HUES48 (cell line): ENCODE measurements at regions not wholly inside any gene's neighbourhood (a gene's known extent, or its start where the extent isn't known, plus 50 kb on each side); places are given as distances from the start of the nearest gene placed in this dataset.

Source experiments
- H3K27ac ChIP-seq: one replicate; pipeline ENCODE4 v1.7.0; 2013; ENCODE audit warnings: low read depth, low read length, inconsistent platforms
- H3K27me3 ChIP-seq: 2 replicates; pipeline ENCODE4 v1.6.1; 2013; ENCODE audit warnings: mild to moderate bottlenecking, low read length; ENCODE audit not compliant: control insufficient read depth, insufficient read depth
- H3K36me3 ChIP-seq: 2 replicates; pipeline ENCODE4 v1.6.1; 2013; ENCODE audit warnings: low read length; ENCODE audit not compliant: control insufficient read depth, insufficient read depth
- H3K4me1 ChIP-seq: 2 replicates; pipeline ENCODE4 v1.6.1; 2013; ENCODE audit warnings: mild to moderate bottlenecking, low read length; ENCODE audit not compliant: control insufficient read depth, insufficient read depth
- H3K4me3 ChIP-seq: 2 replicates; pipeline ENCODE4 v1.5.1; 2013; ENCODE audit warnings: mild to moderate bottlenecking, low read depth, low read length
- H3K9ac ChIP-seq: 2 replicates; pipeline ENCODE4 v1.6.1; 2013; ENCODE audit warnings: mild to moderate bottlenecking, low read depth, low read length, moderate library complexity
- H3K9me3 ChIP-seq: 2 replicates; pipeline ENCODE4 v1.6.1; 2013; ENCODE audit warnings: low read length; ENCODE audit not compliant: control insufficient read depth, insufficient read depth

DNA sequence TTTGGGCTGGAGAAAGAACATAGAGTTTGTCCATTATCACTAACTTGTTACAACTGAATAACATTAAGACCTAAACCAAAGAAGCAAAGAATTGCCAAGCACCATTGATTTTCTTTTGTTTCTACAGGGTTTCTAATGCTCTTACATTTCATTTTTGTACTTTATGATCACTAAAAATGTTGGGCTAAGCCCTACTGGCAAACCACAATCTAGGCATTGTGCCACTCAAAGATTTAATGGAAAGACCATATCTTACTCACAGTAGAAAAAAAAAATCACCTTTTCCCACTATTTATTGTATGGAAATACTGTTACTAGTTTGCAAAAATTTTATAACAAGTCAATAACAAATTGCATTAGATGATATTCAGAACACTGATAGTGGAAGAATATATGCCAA, 447.4 kb upstream of the PKDCC start:
- Histone ChIP-seq H3K9me3 (no peaks in the 10 kb centered on the region), H3K27ac (no peak overlapping the region), H3K27me3 (no peaks in the 10 kb centered on the region), H3K4me3 (no peak overlapping the region), H3K9ac (no peak overlapping the region), H3K36me3 (no peaks in the 10 kb centered on the region), H3K4me1 (no peaks in the 10 kb centered on the region)

DNA sequence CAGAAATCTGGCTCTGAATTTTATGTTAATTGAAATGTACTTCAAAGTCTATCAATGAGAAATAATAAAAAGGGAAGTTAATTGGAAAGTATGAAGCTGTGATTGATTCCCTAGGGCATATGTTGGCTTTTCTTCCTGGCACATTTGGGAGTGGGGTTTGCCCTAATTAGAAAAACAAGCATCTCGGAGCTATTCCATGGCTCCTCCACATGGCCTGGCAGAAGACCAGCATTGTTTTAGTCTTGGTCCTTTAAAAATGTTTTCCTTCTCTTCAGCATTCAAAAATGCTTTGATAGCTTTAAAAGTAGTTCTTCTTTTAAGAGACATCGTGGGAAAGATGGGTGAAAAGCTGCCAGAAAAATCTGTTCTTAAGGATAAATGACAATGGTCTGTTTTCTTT, 445.5 kb upstream of the PKDCC start:
- Histone ChIP-seq H3K4me3 (no peak overlapping the region), H3K27ac (no peak overlapping the region), H3K9me3 (no peaks in the 10 kb centered on the region), H3K9ac (no peak overlapping the region), H3K27me3 (no peaks in the 10 kb centered on the region), H3K36me3 (no peaks in the 10 kb centered on the region), H3K4me1 (no peaks in the 10 kb centered on the region)

DNA sequence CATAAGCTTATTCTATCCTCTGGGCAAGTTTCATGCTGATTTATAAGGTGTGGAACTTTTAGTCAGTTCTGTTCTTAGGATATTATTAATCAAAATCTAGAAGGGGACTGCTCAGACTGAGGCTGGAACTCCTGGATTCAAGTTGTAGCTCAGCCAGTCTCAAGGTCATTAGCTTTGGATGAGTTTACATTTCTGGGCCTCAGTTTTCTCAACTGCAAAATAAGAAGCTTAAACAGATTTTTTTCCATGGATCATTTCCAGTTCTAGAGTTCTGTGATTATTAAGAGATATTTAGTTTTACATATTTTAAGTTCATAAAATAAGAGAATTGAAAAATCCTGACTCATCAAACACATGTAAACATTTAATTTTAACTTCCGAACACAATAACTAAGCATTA, 442.5 kb upstream of the PKDCC start:
- Histone ChIP-seq H3K36me3 (no peaks in the 10 kb centered on the region), H3K9me3 (no peaks in the 10 kb centered on the region), H3K27me3 (no peaks in the 10 kb centered on the region), H3K4me3 (no peak overlapping the region), H3K9ac (no peak overlapping the region), H3K4me1 (no peaks in the 10 kb centered on the region), H3K27ac (no peak overlapping the region)

DNA sequence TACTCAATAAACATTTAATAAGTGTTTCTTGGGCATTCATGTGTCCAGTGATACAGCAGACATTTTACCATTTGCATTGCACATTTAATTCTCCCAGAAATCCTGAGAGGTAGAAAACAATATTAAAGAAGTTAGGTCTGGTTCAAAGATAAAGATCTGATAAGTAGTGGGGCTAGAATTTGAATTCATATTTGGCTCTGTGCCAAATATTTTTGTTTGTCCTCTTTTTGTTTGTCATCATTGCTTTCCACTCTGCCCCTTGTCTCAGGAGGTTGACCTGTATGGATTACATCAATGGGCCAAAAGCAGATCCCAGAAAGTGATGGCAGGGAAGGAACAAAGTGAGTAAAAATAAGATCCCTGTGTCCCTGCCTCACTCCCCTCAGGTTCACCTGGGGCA, 441.9 kb upstream of the PKDCC start:
- Histone ChIP-seq H3K27ac (no peak overlapping the region), H3K9ac (no peak overlapping the region), H3K36me3 (no peaks in the 10 kb centered on the region), H3K4me3 (no peak overlapping the region), H3K27me3 (no peaks in the 10 kb centered on the region), H3K4me1 (no peaks in the 10 kb centered on the region), H3K9me3 (no peaks in the 10 kb centered on the region)

DNA sequence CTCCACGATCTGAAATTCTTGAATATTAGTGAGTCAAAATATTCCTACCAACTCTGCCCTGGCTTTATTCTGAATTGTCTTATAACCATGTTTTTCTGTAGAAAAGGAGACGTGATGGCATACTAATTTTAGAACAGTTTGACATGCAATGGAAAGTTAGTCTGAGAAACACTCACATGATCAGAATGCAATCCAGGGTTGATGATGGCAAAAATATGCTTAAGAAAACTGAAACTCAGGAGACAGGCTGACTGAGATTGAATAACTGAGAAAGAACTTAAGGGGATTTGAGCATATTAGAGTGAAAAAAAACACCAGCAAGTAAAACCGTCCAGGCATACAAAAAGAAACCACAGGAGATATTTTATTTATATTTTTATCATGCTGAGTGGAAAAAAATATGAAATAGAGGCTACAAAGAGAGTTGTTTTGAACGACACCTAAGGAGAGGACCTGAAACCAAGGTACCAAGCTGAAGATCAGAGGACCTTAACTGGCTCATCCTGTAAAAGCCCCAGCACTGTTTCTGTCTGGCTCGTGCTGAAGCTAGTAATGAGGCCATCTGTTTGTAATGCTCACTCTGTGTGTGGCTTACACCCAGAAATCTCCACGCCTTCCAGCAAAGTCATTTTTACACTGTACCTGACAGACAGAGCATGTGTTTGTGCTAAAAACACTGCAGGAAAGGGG, 437.2 kb upstream of the PKDCC start:
- Histone ChIP-seq H3K36me3 (no peaks in the 10 kb centered on the region), H3K27ac (no peak overlapping the region), H3K9ac (no peak overlapping the region), H3K4me1 (no peaks in the 10 kb centered on the region), H3K9me3 (no peaks in the 10 kb centered on the region), H3K4me3 (no peak overlapping the region), H3K27me3 (no peaks in the 10 kb centered on the region)

DNA sequence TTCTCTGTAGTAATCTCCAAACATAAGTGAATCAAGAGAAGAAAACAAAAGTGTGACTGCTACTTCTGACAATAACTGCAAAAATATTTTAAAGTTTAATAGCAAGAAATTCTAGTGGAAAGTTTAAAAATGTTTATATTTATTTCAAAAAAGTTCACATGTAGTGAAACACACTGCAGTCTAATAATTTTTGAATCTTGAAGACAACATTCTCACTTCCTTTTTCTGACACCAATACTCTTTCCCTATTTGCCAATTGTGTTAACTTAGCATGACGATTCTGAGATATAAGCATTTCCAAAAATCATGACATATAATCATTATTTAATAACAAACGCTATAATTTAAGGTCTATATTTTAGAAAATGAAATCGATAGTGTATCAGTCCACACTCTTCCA, 429.1 kb upstream of the PKDCC start:
- Histone ChIP-seq H3K27ac (no peak overlapping the region), H3K27me3 (no peaks in the 10 kb centered on the region), H3K4me3 (no peak overlapping the region), H3K9ac (no peak overlapping the region), H3K36me3 (no peaks in the 10 kb centered on the region), H3K9me3 (no peaks in the 10 kb centered on the region), H3K4me1 (no peaks in the 10 kb centered on the region)

DNA sequence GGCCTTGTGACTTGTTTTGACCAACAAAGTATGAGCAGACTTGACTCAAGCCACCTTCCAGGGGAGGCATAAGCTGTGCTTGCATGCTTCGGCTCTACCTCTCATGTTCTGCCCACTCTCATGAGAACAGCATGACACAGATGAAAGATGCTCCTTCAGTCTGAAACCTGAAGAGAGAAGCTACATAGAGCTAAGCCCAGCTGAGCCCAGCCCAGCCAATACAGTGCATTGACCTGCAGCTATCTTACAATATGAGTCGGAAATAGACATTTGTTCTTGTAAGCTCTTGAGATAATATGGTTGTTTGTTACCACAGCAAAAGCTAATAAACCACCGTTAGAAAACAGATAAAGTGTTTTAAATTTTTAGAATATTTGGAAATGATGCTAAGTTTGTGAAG, 426.7 kb upstream of the PKDCC start:
- Histone ChIP-seq H3K27ac (no peak overlapping the region), H3K36me3 (no peaks in the 10 kb centered on the region), H3K4me3 (no peak overlapping the region), H3K9me3 (no peaks in the 10 kb centered on the region), H3K27me3 (no peaks in the 10 kb centered on the region), H3K9ac (no peak overlapping the region), H3K4me1 (no peaks in the 10 kb centered on the region)

DNA sequence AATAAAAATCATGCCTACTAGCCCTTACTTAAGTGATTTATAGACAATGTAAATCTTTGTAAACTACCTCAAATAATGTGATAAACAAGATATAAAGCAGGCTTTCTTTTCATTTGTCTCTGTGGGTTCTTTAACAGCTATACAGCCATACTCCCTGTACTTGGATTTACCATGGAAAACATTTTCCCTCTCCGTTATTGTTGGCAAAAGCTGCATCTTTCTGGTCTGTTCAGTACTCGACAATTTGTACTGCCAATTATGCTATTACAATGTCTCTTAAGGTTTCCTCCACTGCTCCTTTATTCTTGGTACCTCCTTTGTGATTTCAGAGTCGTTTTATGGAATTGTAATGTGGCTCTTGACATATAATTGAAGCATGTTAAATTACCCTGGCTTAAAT, 426.3 kb upstream of the PKDCC start:
- H3K36me3 ChIP-seq = no peaks in the 10 kb centered on the region
- no peaks in the 10 kb centered on the region for H3K27me3 ChIP-seq
- no peak overlapping the region for H3K4me3 ChIP-seq
- no peak overlapping the region for H3K9ac ChIP-seq
- H3K27ac ChIP-seq = no peak overlapping the region
- no peaks in the 10 kb centered on the region for H3K4me1 ChIP-seq
- no peaks in the 10 kb centered on the region for H3K9me3 ChIP-seq

DNA sequence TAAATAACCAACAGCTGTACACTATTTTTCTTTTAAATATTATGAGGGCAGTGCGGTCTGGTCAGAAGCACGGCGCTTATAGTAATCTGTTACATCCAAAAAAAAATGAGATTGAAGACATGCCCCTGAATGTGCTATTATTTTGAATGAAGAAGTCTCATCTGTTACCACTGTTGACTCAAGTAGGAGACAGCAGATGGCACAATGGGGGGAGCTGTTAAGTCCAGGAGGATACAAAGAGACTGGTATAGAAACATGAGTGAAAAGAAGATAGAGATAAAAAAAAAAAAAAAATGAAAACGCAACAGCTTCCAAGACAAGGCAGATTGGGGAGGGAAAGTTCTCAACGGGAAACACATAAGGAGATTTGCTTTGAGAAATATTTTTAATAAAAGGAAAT, 425.5 kb upstream of the PKDCC start:
- Histone ChIP-seq H3K4me1 (no peaks in the 10 kb centered on the region), H3K9me3 (no peaks in the 10 kb centered on the region), H3K9ac (no peak overlapping the region), H3K4me3 (no peak overlapping the region), H3K27me3 (no peaks in the 10 kb centered on the region), H3K36me3 (no peaks in the 10 kb centered on the region), H3K27ac (no peak overlapping the region)

DNA sequence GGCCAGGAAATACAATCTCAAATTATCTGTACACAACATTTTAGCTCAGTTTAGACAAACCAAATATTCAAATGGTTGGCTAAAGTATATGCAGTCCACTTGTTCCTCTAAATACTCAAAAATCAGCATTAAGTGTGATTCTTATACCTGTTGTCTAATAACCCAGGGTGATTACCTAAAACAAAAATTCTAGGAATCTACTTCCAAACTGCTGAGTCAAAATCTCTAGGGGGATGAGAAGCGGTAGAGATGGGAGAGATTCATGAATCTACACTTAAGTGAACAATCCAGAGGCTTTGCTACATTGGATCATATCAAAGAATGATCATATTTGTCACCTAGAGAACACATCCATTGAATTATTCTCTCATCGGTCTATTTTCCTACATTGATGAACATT, 420.9 kb upstream of the PKDCC start:
- Histone ChIP-seq H3K9me3 (no peaks in the 10 kb centered on the region), H3K27ac (no peak overlapping the region), H3K4me1 (no peaks in the 10 kb centered on the region), H3K27me3 (no peaks in the 10 kb centered on the region), H3K36me3 (no peaks in the 10 kb centered on the region), H3K9ac (no peak overlapping the region), H3K4me3 (no peak overlapping the region)

DNA sequence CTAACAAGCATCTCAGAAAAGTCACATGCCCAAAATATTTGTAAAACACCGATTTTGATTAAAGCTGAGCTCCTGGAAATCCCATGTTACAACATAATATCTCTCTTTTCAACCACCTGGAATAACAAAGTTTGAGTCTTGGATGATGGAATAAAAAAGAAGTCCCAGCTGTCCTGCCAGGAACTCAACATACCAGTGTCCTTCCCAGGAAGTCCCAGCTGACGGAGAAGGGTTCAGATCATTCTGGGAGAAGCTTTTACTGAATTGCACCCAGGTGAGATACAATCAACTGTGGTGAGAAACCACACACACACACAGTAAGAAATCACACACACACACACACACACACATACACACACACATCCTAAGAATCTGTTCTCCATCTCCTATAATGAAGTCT, 413.1 kb upstream of the PKDCC start:
- no peak overlapping the region for H3K9ac ChIP-seq
- no peaks in the 10 kb centered on the region for H3K4me1 ChIP-seq
- no peak overlapping the region for H3K27ac ChIP-seq
- no peaks in the 10 kb centered on the region for H3K36me3 ChIP-seq
- no peaks in the 10 kb centered on the region for H3K27me3 ChIP-seq
- H3K4me3 ChIP-seq = no peak overlapping the region
- H3K9me3 ChIP-seq = no peaks in the 10 kb centered on the region

DNA sequence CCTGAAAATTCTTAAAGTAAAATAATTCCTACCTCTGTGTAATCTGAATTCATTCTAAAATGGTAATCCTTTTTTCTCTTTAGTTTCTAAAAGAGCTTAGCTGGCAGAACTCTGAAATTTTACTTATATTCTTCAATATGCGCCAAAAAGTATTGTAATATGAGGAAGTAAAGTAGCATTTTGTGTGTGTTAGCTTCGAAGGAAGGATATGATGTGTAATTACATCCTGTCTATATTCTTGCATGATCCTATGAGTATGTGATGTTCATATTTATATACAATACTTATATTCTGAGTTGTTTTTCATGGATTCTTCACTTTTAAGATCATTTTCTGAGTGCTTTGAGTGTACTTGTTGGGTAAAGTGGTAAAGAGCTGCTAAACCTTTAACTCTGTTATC, 402.9 kb upstream of the PKDCC start:
- Histone ChIP-seq H3K27ac (no peak overlapping the region), H3K36me3 (no peaks in the 10 kb centered on the region)

More for the DNA sequence above, 402.9 kb upstream of the PKDCC start:
- no peaks in the 10 kb centered on the region for H3K27me3 ChIP-seq
- no peaks in the 10 kb centered on the region for H3K9me3 ChIP-seq
- H3K4me3 ChIP-seq = no peak overlapping the region
- H3K4me1 ChIP-seq = no peaks in the 10 kb centered on the region
- H3K9ac ChIP-seq = no peak overlapping the region
